Activated T-helper 1 cell treated with anti-CD3 and anti-CD28 coated beads, Interleukin-12 subunit alpha, Interleukin-12 subunit beta, Interleukin-2, Interleukin-4 antibody, amounts not matched to agents 30 ng/mL and 10 ng/mL and 1 ng/mL, durations not matched to agents 14 hours and 24 hours and 36 hours (primary cell): ENCODE measurements at regions not wholly inside any gene's neighbourhood (a gene's known extent, or its start where the extent isn't known, plus 50 kb on each side); places are given as distances from the start of the nearest gene placed in this dataset.

ENCODE experiments used
- DNase-seq: peaks from one replicate; pipeline ENCODE4 v3.0.0; 2021; ENCODE audit warnings: low spot score
- H3K27ac Mint-ChIP-seq: one replicate; pipeline ENCODE4 v1.8.0; 2021; ENCODE audit warnings: mild to moderate bottlenecking, mixed read lengths
- H3K27me3 Mint-ChIP-seq: one replicate; pipeline ENCODE4 v1.8.0; 2022; ENCODE audit warnings: mild to moderate bottlenecking, moderate library complexity, mixed read lengths; ENCODE audit not compliant: insufficient read depth
- H3K36me3 Mint-ChIP-seq: one replicate; pipeline ENCODE4 v1.8.0; 2021; ENCODE audit warnings: low read depth, mixed read lengths
- H3K4me1 Mint-ChIP-seq: one replicate; pipeline ENCODE4 v1.8.0; 2021; ENCODE audit warnings: low read depth, mixed read lengths
- H3K4me3 Mint-ChIP-seq: one replicate; pipeline ENCODE4 v1.8.0; 2021; ENCODE audit warnings: mild to moderate bottlenecking, moderate library complexity, mixed read lengths
- H3K9me3 Mint-ChIP-seq: one replicate; pipeline ENCODE4 v1.8.0; 2021; ENCODE audit warnings: mixed read lengths
- intact Hi-C: fragments of 100-400 bp; cut with micrococcal nuclease; formaldehyde crosslinking; loops from one replicate; pipeline ENCODE4 v1.15.1; 2024

DNA sequence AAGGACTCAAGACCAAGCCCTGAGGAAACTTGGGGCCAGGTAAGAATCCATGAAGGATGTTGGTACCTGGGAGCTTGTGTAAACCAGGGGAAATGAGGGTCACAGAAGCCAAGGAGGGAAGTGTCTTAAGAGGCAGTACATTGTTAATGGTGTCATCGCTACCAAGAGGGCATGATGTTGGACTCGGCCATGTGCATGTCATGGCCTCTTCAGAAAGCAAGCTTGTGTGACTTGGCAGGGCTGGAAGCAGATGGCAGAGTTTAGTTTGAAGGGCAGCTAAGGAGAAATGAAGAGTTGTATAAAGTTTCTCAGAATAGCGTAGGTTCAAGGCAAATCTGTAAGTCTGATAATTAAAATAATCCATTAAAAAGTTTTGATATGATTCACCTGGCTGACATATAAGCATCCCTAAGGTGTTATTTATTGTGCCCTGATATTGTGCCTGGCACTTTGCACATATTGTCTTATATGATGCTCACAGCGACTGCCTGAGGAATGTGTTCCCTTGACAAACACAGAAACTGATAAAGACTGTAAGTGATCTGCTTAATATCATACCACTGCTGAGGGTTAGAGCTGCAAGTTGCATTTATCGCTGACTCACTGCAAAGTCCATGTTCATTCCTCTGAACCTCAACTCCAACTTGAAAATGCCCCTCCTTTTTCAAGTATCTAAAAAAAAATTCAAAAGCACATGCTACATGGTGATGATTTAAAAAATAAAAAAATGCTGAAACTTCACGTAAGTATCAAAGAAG, 81.3 kb upstream of the PTPN3 start:
- H3K9me3 Mint-ChIP-seq: no peaks in the 10 kb centered on the region
- intact Hi-C loops: no loop called here
- H3K4me3 Mint-ChIP-seq: no peak overlapping the region
- H3K4me1 Mint-ChIP-seq: no peaks in the 10 kb centered on the region
- no peak overlapping the region for H3K27ac Mint-ChIP-seq
- H3K27me3 Mint-ChIP-seq: peaks cover 2% of the 10 kb centered on the region
- H3K36me3 Mint-ChIP-seq: no peaks in the 10 kb centered on the region
- no peak for DNase-seq

DNA sequence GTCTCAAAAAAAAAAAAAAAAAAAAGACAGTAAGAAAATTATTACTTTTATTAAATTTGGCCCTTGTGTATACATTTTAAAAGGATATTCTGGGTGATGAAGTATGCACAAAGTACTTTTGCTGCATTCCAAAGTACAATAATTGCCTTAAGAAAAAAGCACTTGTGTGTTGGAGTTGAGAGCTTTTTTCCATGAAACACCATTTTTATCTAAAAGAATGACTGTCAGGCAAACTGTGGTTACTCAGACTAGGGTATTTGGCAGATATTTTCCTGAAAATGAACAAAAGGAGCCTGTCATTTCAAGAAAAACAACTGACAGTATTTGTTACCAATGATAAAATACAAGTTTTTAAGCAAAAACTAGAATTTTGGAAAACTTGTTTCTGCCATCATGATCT, 84.3 kb upstream of the PTPN3 start:
- no peak overlapping the region for H3K27ac Mint-ChIP-seq
- intact Hi-C loops: no loop called here
- H3K27me3 Mint-ChIP-seq: peaks cover 4% of the 10 kb centered on the region
- no peaks in the 10 kb centered on the region for H3K36me3 Mint-ChIP-seq
- no peak overlapping the region for H3K4me3 Mint-ChIP-seq
- DNase-seq: no peak
- H3K4me1 Mint-ChIP-seq: no peaks in the 10 kb centered on the region
- H3K9me3 Mint-ChIP-seq: no peaks in the 10 kb centered on the region

DNA sequence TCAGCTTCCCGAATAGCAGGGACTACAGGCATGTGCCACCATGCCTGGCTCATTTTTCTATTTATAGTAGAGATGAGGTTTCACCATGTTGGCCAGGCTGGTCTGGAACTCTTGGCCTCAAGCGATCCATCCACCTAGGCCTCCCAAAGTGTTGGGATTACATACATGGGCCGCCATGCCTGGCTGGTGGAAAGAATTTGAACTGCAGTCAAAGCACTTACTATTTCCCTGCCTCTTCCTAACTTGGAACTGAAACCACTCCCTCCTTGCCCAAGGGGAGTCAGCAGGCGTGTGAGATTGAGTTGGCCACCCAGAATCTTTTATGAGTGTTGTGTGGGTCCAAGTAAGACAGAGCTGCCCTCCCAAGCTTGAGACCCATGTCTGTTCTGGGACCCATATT, 86.1 kb upstream of the PTPN3 start:
- Mint-ChIP-seq H3K4me3 (no peak overlapping the region), H3K4me1 (no peaks in the 10 kb centered on the region), H3K27ac (no peak overlapping the region), H3K36me3 (no peaks in the 10 kb centered on the region), H3K27me3 (peaks cover 6% of the 10 kb centered on the region), H3K9me3 (no peaks in the 10 kb centered on the region)
- intact Hi-C loops: no loop called here
- no peak for DNase-seq

DNA sequence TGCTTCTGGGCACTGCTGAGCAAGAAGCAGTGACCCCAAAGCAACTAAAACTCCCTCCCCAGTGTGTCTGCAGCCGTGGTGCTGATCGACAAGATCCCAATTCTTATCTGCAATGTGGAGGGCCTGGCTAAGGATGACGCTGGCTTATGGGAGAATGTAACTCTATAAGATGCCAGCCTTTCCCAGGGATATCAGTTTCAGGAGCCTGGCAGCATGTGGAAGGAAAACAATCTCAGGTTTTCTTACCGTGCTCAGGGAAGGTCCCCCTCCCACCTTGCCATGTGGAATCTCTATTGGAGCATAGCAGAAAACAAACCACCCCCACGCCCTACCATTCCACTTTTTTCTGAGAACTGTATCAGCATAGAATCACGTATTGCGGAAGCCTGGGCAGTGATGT, 87.7 kb upstream of the PTPN3 start:
- no peaks in the 10 kb centered on the region for H3K36me3 Mint-ChIP-seq

DNA sequence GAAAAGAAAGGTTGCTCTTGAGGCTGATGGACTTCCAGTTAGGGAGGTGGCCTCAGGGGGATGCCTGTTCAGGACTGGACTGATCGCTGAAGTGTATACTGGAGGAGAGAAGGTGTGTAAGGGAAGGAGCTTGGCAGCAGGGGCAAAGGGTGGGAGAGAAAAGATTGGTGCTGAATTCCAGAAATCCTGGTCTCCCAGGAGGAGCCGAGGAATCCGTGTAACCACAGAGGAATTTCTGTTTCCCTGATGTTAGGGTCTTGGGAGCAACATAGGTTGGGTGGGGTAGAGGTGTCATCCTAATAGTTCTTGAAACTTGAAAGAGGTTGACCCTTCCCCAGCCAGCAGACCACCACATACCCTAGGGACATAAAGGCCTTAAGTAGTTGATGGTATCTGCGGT, 88.9 kb upstream of the PTPN3 start:
- Mint-ChIP-seq H3K4me3 (no peak overlapping the region), H3K27ac (no peak overlapping the region), H3K27me3 (peaks cover 7% of the 10 kb centered on the region), H3K36me3 (no peaks in the 10 kb centered on the region), H3K4me1 (no peaks in the 10 kb centered on the region), H3K9me3 (no peaks in the 10 kb centered on the region)
- intact Hi-C loops: no loop called here
- DNase-seq: no peak

More for the DNA sequence above, 87.7 kb upstream of the PTPN3 start:
- Mint-ChIP-seq H3K27ac (no peak overlapping the region), H3K4me1 (no peaks in the 10 kb centered on the region), H3K9me3 (no peaks in the 10 kb centered on the region), H3K27me3 (peaks cover 9% of the 10 kb centered on the region), H3K4me3 (no peak overlapping the region)
- intact Hi-C loops: no loop called here
- DNase-seq: no peak

DNA sequence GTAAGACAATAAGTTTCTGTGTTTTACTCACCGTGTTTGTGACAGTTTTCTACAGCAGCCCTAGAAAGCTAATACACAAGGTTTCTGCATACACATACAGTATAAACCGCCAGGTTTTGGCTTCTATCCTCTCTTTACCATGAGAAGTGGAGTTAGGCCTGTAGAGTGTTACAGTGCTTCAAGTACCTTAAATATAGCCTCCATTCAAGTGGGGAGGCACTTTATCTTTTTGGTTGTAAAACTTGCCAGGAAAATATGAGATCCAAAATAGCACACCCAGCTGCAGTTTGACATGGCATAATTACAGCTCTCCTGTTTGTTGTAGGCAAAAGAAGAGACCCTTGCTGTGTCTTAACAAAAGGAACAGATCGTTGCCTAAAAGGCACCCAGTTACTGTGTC, 90.3 kb upstream of the PTPN3 start:
- Mint-ChIP-seq H3K27me3 (peaks cover 9% of the 10 kb centered on the region), H3K27ac (no peak overlapping the region), H3K36me3 (no peaks in the 10 kb centered on the region)

DNA sequence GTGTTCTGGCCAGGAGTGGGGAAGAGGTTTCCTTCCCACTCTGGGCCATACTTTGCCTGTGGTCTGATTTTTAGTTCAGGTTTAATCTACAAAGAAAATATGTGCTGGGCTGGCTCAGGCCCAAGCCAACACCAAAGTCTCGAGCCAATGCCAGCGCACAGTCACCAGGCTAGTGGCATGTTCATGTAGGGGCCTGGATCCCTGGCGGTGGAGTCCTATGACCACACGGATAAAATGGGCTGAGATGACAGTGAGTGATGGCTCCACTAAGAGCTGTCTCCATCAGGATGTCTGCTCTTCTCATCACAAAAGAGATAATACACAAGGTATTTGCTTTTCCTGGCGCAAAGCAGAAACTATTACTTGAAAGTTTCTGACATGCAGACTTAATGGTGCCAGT, 92.9 kb upstream of the PTPN3 start:
- Mint-ChIP-seq H3K36me3 (no peaks in the 10 kb centered on the region), H3K9me3 (peaks cover 4% of the 10 kb centered on the region), H3K4me1 (no peaks in the 10 kb centered on the region), H3K27ac (no peak overlapping the region), H3K4me3 (no peak overlapping the region), H3K27me3 (peaks cover 7% of the 10 kb centered on the region)
- intact Hi-C loops: no loop called here
- no peak for DNase-seq

More for the DNA sequence above, 90.3 kb upstream of the PTPN3 start:
- H3K9me3 Mint-ChIP-seq: no peaks in the 10 kb centered on the region
- intact Hi-C loops: no loop called here
- no peak for DNase-seq
- no peaks in the 10 kb centered on the region for H3K4me1 Mint-ChIP-seq
- H3K4me3 Mint-ChIP-seq: no peak overlapping the region

DNA sequence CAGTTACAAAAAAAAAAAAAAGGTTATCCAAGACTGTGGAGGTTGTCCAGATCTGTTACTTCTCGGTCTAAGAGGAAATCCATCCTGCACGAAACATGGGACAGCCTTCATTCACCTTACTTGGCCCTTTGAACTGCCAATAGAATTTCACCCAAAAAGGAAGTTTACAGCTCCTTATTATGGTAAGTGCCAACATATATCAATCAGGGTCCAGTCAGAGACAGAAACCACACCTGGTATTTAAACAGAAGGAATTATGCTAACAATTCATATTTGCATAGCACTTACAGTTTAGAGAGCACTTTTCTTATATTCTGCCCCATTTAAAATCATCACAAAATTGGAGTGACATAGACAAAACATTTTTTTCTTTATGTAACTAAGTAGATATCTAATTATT, 93.6 kb upstream of the PTPN3 start:
- Mint-ChIP-seq H3K27ac (no peak overlapping the region), H3K27me3 (peaks cover 7% of the 10 kb centered on the region), H3K36me3 (no peaks in the 10 kb centered on the region), H3K9me3 (peaks cover 5% of the 10 kb centered on the region), H3K4me3 (no peak overlapping the region), H3K4me1 (no peaks in the 10 kb centered on the region)
- no peak for DNase-seq
- intact Hi-C loops: no loop called here

DNA sequence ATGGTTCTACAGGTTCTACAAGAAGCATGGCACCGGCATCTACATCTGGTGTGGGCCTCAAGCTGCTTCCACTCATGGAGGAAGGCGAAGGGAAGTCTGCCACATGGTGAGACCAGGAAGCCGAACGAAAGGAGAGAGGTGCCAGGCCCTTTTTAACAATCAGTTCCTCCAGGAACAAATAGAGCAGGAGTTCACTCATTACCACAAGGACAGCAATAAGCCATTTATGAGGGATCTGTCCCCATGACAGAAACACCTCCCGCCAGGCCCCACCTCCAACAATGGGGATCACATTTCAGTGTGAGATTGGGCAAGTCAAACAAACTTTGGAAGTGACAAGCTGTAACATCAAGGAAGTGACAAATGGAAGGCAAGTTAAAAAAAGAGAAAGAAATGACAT, 95.5 kb upstream of the PTPN3 start:
- Mint-ChIP-seq H3K27me3 (peaks cover 7% of the 10 kb centered on the region), H3K27ac (no peak overlapping the region), H3K9me3 (peaks cover 5% of the 10 kb centered on the region), H3K4me3 (no peak overlapping the region), H3K4me1 (no peaks in the 10 kb centered on the region), H3K36me3 (no peaks in the 10 kb centered on the region)
- no peak for DNase-seq
- intact Hi-C loops: no loop called here

DNA sequence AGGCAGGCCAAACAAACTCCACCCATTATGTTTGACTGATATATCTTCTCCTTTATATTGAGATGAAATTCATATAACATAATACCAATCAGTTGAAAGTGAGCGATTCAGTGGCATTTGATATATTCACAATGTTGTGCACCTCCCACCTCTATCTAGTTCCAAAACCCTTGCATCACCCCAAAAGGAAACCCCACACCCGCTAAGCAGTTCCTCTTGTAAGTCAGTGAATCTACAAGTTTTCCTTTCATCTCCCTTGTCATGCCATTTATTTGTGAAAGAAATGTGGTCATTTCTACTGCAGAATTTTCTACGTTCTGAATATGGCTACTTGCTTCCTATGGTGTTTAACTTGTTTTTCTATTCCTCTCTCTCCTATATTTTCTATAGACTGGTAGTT, 99.4 kb upstream of the PTPN3 start:
- Mint-ChIP-seq H3K27ac (no peak overlapping the region), H3K4me3 (no peak overlapping the region), H3K27me3 (peaks cover 12% of the 10 kb centered on the region), H3K36me3 (no peaks in the 10 kb centered on the region), H3K9me3 (peaks cover 5% of the 10 kb centered on the region), H3K4me1 (no peaks in the 10 kb centered on the region)
- intact Hi-C loops: no loop called here
- no peak for DNase-seq

DNA sequence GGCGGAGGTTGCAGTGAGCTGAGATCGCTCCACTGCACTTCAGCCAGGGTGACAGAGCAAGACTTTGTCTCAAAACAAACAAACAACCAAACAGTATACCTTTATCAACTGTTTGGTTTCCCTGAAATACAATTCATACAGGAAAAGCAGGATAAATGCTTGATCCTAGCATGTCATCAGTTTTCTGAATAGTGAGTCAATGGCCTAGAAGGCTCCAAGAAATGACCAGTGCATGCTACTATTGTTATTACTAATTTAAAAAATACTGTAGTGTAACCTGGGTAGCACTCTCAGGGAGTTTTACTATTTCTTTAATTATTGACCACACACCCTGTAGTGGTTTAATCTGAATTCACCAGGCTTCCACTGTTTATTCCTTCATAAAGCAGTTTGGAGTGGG, 101.0 kb upstream of the PTPN3 start:
- Mint-ChIP-seq H3K27ac (no peak overlapping the region), H3K36me3 (no peaks in the 10 kb centered on the region), H3K27me3 (peaks cover 13% of the 10 kb centered on the region), H3K9me3 (peaks cover 5% of the 10 kb centered on the region), H3K4me3 (no peak overlapping the region), H3K4me1 (no peaks in the 10 kb centered on the region)
- intact Hi-C loops: no loop called here
- no peak for DNase-seq

DNA sequence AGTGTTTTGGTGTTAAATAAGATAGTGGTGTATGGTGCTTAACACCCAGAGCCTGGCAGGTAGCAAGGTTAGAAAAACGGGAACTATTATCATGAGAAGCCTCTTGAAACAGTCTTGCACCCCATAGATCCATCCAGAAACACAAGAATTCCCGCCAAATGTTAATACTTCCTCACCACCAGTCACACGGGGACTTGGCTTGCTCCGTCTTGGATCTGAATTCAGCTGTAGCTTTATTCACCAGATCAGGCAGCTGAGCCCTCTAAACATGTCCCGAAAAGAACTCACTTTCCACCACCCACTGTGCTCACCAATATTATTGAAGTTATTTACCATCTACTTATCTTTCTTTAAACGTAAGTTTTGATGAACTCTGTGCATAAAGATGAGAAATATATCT, 101.6 kb upstream of the PTPN3 start:
- intact Hi-C loops: no loop called here

DNA sequence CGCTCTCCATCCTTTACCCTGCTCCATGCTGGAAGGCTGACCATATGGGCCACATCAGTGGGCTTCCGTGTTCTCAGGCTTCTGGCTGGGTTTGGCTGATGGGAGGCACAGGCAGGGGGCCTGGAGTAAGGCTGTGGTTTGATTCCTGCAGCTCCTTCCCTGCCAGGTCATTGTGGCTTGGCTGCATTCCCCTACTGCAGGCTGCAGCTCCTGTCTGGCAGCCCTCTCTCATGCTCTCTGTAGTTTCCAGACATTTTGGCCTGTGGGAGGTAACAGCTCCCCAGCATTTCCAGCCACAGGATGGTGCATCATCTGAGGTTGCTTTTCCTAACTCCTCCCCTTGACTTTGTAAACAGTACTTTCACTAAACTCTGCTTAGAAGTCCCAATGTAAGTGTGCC, 102.0 kb upstream of the PTPN3 start:
- Mint-ChIP-seq H3K36me3 (no peaks in the 10 kb centered on the region), H3K4me1 (no peaks in the 10 kb centered on the region), H3K4me3 (no peak overlapping the region), H3K27me3 (peaks cover 13% of the 10 kb centered on the region), H3K9me3 (peaks cover 5% of the 10 kb centered on the region), H3K27ac (no peak overlapping the region)
- no peak for DNase-seq
- intact Hi-C loops: no loop called here

More for the DNA sequence above, 101.6 kb upstream of the PTPN3 start:
- Mint-ChIP-seq H3K27ac (no peak overlapping the region), H3K4me3 (no peak overlapping the region), H3K36me3 (no peaks in the 10 kb centered on the region), H3K9me3 (peaks cover 5% of the 10 kb centered on the region), H3K4me1 (no peaks in the 10 kb centered on the region), H3K27me3 (peaks cover 13% of the 10 kb centered on the region)
- DNase-seq: no peak

DNA sequence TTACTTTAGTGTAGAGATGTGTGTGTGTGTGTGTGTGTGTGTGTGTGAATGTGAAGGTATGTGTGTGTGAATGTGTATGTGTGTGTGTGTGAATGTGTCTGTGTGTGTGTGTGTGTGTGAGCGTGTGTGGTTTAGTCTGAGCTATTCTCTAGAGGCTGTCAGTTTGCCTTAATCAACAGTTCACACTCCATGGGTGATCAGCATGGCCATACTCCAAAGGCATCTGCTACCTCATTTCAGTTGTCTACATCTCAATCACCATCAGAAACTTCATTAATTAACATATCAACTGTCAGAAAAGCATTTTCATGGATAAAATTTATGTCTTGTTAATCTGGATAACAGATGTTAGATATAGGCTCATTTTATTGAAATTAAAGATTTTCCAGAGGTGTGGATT, 103.1 kb upstream of the PTPN3 start:
- peaks cover 13% of the 10 kb centered on the region for H3K27me3 Mint-ChIP-seq
- H3K4me3 Mint-ChIP-seq: no peak overlapping the region
- intact Hi-C loops: no loop called here

More for the DNA sequence above, 103.1 kb upstream of the PTPN3 start:
- no peak overlapping the region for H3K27ac Mint-ChIP-seq
- no peaks in the 10 kb centered on the region for H3K4me1 Mint-ChIP-seq
- DNase-seq: no peak
- H3K9me3 Mint-ChIP-seq: no peaks in the 10 kb centered on the region
- no peaks in the 10 kb centered on the region for H3K36me3 Mint-ChIP-seq
